Caco-2 (cell line): ENCODE measurements at regions not wholly inside any gene's neighbourhood (a gene's known extent, or its start where the extent isn't known, plus 50 kb on each side); places are given as distances from the start of the nearest gene placed in this dataset.

ENCODE experiments used
- BruUV-seq: library from RNA; stranded (reverse); fragments of 400-500 nt; replicated peaks from 2 replicates; lab custom pipeline; 2021; lab: Mats Ljungman, UMichigan
- CTCF ChIA-PET: fragments of 300-600 bp; sonication (Branson Sonifier 250); formaldehyde crosslinking; loops from one replicate; lab custom pipeline; 2022; ENCODE audit warnings: antibody characterized with exemption; lab: Charles Lee
- POLR2A ChIA-PET: fragments of 300-600 bp; sonication (Branson Sonifier 250); formaldehyde crosslinking; loops from one replicate; lab custom pipeline; 2022; ENCODE audit warnings: antibody characterized with exemption; lab: Charles Lee
- DNase-seq, 2 experiments: peaks; one replicate each; pipeline versions ENCODE4 v3.0.0 to v3.0.0-alpha.2; 2020 to 2022
- H3K27me3 ChIP-seq: replicated peaks from 2 replicates; pipeline ENCODE4 v1.6.0; 2011; ENCODE audit warnings: low read length; ENCODE audit not compliant: control insufficient read depth, insufficient read depth
- H3K36me3 ChIP-seq: 2 replicates; pipeline ENCODE4 v1.5.1; 2011; ENCODE audit warnings: low read length; ENCODE audit not compliant: control insufficient read depth, insufficient read depth
- H3K4me1 ChIP-seq: fragments of 250-450 bp; sonication (Bioruptor Pico); 2 replicates; pipeline ENCODE4 v1.5.1; 2020; ENCODE audit warnings: mild to moderate bottlenecking
- H3K4me3 ChIP-seq: 2 replicates; pipeline ENCODE4 v1.5.1; 2011; ENCODE audit warnings: low read depth, mild to moderate bottlenecking, control low read depth, low read length
- H3K9me3 ChIP-seq: fragments of 250-450 bp; sonication (Bioruptor Pico); 2 replicates; pipeline ENCODE4 v1.5.1; 2020; ENCODE audit warnings: mild to moderate bottlenecking, moderate library complexity
- H3K27ac Mint-ChIP-seq: one replicate; pipeline ENCODE4 v1.8.0; 2022; ENCODE audit warnings: mixed read lengths; ENCODE audit not compliant: unreplicated experiment
- H3K27me3 Mint-ChIP-seq: one replicate; pipeline ENCODE4 v1.8.0; 2022; ENCODE audit warnings: mixed read lengths; ENCODE audit not compliant: insufficient read depth, unreplicated experiment
- H3K36me3 Mint-ChIP-seq: one replicate; pipeline ENCODE4 v1.8.0; 2022; ENCODE audit warnings: mild to moderate bottlenecking, mixed read lengths; ENCODE audit not compliant: insufficient read depth, unreplicated experiment
- H3K4me1 Mint-ChIP-seq: one replicate; pipeline ENCODE4 v1.8.0; 2022; ENCODE audit warnings: low read depth, mixed read lengths; ENCODE audit not compliant: unreplicated experiment
- H3K4me3 Mint-ChIP-seq: one replicate; pipeline ENCODE4 v1.8.0; 2022; ENCODE audit warnings: mild to moderate bottlenecking, moderate library complexity, mixed read lengths; ENCODE audit not compliant: unreplicated experiment
- H3K9me3 Mint-ChIP-seq: one replicate; pipeline ENCODE4 v1.8.0; 2022; ENCODE audit warnings: mixed read lengths; ENCODE audit not compliant: unreplicated experiment
- CTCF ChIP-seq, 2 experiments: fragments of 200-600 bp in 1 of 2; IDR thresholded peaks; 1 replicate in 1 of 2; 2 replicates in 1 of 2; pipeline versions ENCODE4 v1.5.1 to v1.8.0; 2011 to 2022; ENCODE audit warnings: antibody characterized with exemption in 1 of 2, control low read depth in 1 of 2, inconsistent platforms in 1 of 2, low read depth in 1 of 2, low read length in 1 of 2, mild to moderate bottlenecking in 1 of 2, moderate library complexity in 1 of 2; ENCODE audit not compliant: insufficient read depth in 1 of 2, severe bottlenecking in 1 of 2, unreplicated experiment in 1 of 2
- intact Hi-C: fragments of 100-400 bp; cut with micrococcal nuclease; formaldehyde crosslinking; loops from one replicate; pipeline ENCODE4 v1.10.0; 2022; ENCODE audit not compliant: unreplicated experiment

- H3K4me3 Mint-ChIP-seq = no peak overlapping the region
- no peaks in the 10 kb centered on the region for H3K4me1 ChIP-seq
- no peaks in the 10 kb centered on the region for H3K27me3 ChIP-seq
- no peak for DNase-seq
- no peaks in the 10 kb centered on the region for H3K36me3 ChIP-seq
- peaks cover 2% of the 10 kb centered on the region for H3K27me3 Mint-ChIP-seq
- no TSS peak for BruUV-seq
- intact Hi-C loops = no loop called here
- no peak for TF ChIP-seq CTCF (IDR thresholded peaks at IDR 0.05; ENCODE audit: insufficient read depth in 1 of 2, low read depth in 1 of 2, low read length in 1 of 2, severe bottlenecking in 1 of 2, unreplicated experiment in 1 of 2)
- H3K27ac Mint-ChIP-seq = no peak overlapping the region
- H3K9me3 ChIP-seq = no peaks in the 10 kb centered on the region
- H3K4me3 ChIP-seq = no peak overlapping the region
- H3K9me3 Mint-ChIP-seq = peaks cover 21% of the 10 kb centered on the region
- no peaks in the 10 kb centered on the region for H3K4me1 Mint-ChIP-seq
- CTCF ChIA-PET = no interaction called here
- POLR2A ChIA-PET = no interaction called here
- H3K36me3 Mint-ChIP-seq = no peaks in the 10 kb centered on the region
Observed at GRCh38 chr5:7207979-7208378, 188.0 kb upstream of the ADCY2 start.

- Mint-ChIP-seq H3K4me1 (no peaks in the 10 kb centered on the region), H3K36me3 (no peaks in the 10 kb centered on the region), H3K27ac (no peak overlapping the region), H3K4me3 (no peak overlapping the region), H3K9me3 (peaks cover 18% of the 10 kb centered on the region), H3K27me3 (peaks cover 2% of the 10 kb centered on the region)
- no peak for DNase-seq
- Histone ChIP-seq H3K4me3 (no peak overlapping the region), H3K9me3 (no peaks in the 10 kb centered on the region), H3K4me1 (no peaks in the 10 kb centered on the region), H3K27me3 (no peaks in the 10 kb centered on the region), H3K36me3 (no peaks in the 10 kb centered on the region)
- CTCF ChIA-PET = no interaction called here
- no TSS peak for BruUV-seq
- no peak for TF ChIP-seq CTCF (IDR thresholded peaks at IDR 0.05; ENCODE audit: insufficient read depth in 1 of 2, low read depth in 1 of 2, low read length in 1 of 2, severe bottlenecking in 1 of 2, unreplicated experiment in 1 of 2)
- POLR2A ChIA-PET = no interaction called here
- intact Hi-C loops = no loop called here
Observed at GRCh38 chr5:7208938-7209337, 187.0 kb upstream of the ADCY2 start.

GRCh38 chr5:7209658-7210057 lies 186.3 kb upstream of the ADCY2 start:
- intact Hi-C loops = no loop called here
- H3K27ac Mint-ChIP-seq = no peak overlapping the region

More at GRCh38 chr5:7209658-7210057, 186.3 kb upstream of the ADCY2 start:
- POLR2A ChIA-PET = no interaction called here
- H3K4me1 ChIP-seq = no peaks in the 10 kb centered on the region
- Mint-ChIP-seq H3K36me3 (no peaks in the 10 kb centered on the region), H3K27me3 (no peaks in the 10 kb centered on the region), H3K9me3 (peaks cover 11% of the 10 kb centered on the region), H3K4me1 (no peaks in the 10 kb centered on the region), H3K4me3 (no peak overlapping the region)
- no peaks in the 10 kb centered on the region for H3K36me3 ChIP-seq
- no peak overlapping the region for H3K4me3 ChIP-seq
- H3K9me3 ChIP-seq = no peaks in the 10 kb centered on the region
- no peak for DNase-seq
- BruUV-seq = no TSS peak
- CTCF ChIA-PET = no interaction called here
- TF ChIP-seq CTCF (IDR thresholded peaks at IDR 0.05; ENCODE audit: insufficient read depth in 1 of 2, low read depth in 1 of 2, low read length in 1 of 2, severe bottlenecking in 1 of 2, unreplicated experiment in 1 of 2) = no peak
- H3K27me3 ChIP-seq = no peaks in the 10 kb centered on the region
